Chondrocyte (in vitro differentiated cells): ENCODE measurements at regions not wholly inside any gene's neighbourhood (a gene's known extent, or its start where the extent isn't known, plus 50 kb on each side); places are given as distances from the start of the nearest gene placed in this dataset.

Source experiments
- DNase-seq: peaks from one replicate; pipeline ENCODE4 v3.0.0; 2021; ENCODE audit warnings: mixed read lengths, low spot score
- H3K27ac Mint-ChIP-seq: one replicate; pipeline ENCODE4 v1.8.0; 2021; ENCODE audit warnings: mild to moderate bottlenecking, moderate library complexity, mixed read lengths; ENCODE audit not compliant: unreplicated experiment
- H3K27me3 Mint-ChIP-seq: 2 replicates; pipeline ENCODE4 v1.8.0; 2021; ENCODE audit warnings: low read depth, mixed read lengths
- H3K36me3 Mint-ChIP-seq: 2 replicates; pipeline ENCODE4 v1.8.0; 2021; ENCODE audit warnings: low read depth, mixed read lengths
- H3K4me1 Mint-ChIP-seq: 2 replicates; pipeline ENCODE4 v1.8.0; 2021; ENCODE audit warnings: low read depth, mild to moderate bottlenecking, mixed read lengths
- H3K4me3 Mint-ChIP-seq: one replicate; pipeline ENCODE4 v1.8.0; 2021; ENCODE audit warnings: mild to moderate bottlenecking, moderate library complexity, mixed read lengths; ENCODE audit not compliant: unreplicated experiment
- H3K9me3 Mint-ChIP-seq: 2 replicates; pipeline ENCODE4 v1.8.0; 2021; ENCODE audit warnings: low read depth, mixed read lengths
- TF ChIP-seq, protein P1 (sequence below): fragments of 200-600 bp; sonication (generic); IDR thresholded peaks from 2 replicates; pipeline ENCODE4 v1.5.0; 2021; ENCODE audit warnings: antibody characterized with exemption, mild to moderate bottlenecking, moderate library complexity

DNA sequence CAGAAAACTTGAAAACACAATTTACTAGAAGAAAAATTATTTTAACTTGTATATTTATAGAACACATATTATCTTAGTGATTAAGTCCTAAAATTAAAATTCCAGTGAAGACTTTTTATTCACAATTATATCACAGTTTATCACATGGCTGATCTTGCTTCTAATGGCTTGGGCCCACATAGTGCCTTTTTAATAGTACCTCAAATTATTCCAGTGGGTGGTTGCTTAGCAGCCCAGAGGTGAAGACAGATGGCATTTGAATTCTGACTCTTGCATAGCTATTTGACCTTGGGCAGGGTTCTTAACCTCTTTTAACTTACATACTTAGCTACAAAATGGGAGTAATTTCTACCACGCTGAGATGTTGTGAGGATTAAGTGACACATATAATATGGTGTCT lies 214.7 kb upstream of the SGO1 start:
- Mint-ChIP-seq H3K4me1 (no peaks in the 10 kb centered on the region), H3K27me3 (peaks cover 6% of the 10 kb centered on the region), H3K36me3 (no peaks in the 10 kb centered on the region), H3K4me3 (no peak overlapping the region), H3K9me3 (no peaks in the 10 kb centered on the region), H3K27ac (no peak overlapping the region)
- no peak for DNase-seq
- TF ChIP-seq, protein P1, sequence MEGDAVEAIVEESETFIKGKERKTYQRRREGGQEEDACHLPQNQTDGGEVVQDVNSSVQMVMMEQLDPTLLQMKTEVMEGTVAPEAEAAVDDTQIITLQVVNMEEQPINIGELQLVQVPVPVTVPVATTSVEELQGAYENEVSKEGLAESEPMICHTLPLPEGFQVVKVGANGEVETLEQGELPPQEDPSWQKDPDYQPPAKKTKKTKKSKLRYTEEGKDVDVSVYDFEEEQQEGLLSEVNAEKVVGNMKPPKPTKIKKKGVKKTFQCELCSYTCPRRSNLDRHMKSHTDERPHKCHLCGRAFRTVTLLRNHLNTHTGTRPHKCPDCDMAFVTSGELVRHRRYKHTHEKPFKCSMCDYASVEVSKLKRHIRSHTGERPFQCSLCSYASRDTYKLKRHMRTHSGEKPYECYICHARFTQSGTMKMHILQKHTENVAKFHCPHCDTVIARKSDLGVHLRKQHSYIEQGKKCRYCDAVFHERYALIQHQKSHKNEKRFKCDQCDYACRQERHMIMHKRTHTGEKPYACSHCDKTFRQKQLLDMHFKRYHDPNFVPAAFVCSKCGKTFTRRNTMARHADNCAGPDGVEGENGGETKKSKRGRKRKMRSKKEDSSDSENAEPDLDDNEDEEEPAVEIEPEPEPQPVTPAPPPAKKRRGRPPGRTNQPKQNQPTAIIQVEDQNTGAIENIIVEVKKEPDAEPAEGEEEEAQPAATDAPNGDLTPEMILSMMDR: no peak

DNA sequence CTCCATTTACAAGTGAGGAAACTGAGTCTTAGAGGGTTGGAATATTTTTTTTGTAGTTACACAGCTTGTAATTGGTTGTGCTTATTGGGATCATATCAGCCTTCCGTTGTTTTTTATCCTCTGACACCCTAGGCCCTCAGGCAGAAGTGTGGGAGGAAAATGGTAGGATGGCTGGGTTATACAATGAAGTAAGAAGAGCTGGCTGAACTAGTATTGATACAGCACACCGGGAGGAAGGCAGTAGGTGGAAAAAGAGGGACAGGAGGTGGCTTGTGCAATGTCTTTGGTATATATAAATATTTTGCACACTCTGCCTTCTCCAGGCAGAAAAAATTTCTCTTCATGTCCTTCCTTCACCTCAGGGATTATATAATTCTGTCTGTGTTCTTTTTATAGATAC lies 214.3 kb upstream of the SGO1 start:
- H3K27ac Mint-ChIP-seq: no peak overlapping the region

DNA sequence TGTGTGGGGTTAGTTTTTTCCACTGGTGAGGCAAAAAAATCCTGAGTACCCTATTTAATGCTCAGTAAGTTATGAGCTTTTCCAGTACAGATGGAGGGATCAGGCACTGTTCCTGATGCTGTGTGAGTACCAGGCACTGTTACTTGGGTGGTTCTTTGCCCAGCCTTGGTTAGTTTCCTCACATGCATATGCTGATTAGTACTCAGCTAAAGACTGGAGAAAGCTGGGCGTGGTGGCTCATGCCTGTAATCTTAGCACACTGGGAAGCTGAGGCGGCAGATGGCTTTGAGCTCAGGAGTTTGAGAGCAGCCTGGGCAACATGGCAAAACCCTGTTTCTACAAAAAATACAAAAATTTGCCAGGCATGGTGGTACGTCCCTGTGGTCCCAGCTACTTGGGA lies 210.3 kb upstream of the SGO1 start:
- TF ChIP-seq, protein P1: no peak
- Mint-ChIP-seq H3K27ac (no peak overlapping the region), H3K9me3 (no peaks in the 10 kb centered on the region), H3K4me1 (no peaks in the 10 kb centered on the region), H3K4me3 (no peak overlapping the region), H3K27me3 (peaks cover 8% of the 10 kb centered on the region), H3K36me3 (no peaks in the 10 kb centered on the region)
- no peak for DNase-seq

More for the DNA sequence above, 214.3 kb upstream of the SGO1 start:
- TF ChIP-seq, protein P1: no peak
- Mint-ChIP-seq H3K9me3 (no peaks in the 10 kb centered on the region), H3K4me1 (no peaks in the 10 kb centered on the region), H3K27me3 (peaks cover 6% of the 10 kb centered on the region), H3K36me3 (no peaks in the 10 kb centered on the region), H3K4me3 (no peak overlapping the region)
- no peak for DNase-seq

DNA sequence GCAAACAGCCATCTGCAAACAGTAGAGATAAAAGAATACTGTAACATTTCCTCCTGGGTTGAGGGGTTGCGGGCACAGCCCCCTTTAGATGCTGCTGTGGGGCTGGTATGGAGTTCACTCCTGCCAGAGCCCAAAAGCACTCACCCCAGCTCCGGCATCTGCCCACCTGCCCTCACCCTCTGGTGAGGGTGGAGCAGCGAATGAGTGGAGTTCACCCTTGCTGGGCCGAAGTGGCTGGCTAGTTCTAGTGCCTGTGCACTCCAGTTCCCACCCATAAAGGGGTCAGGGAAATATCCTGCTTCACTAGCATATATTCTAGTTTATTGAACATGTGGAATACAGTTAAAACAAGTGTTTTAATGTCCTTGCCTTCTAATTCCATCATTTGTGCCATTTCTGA lies 209.7 kb upstream of the SGO1 start:
- Mint-ChIP-seq H3K36me3 (no peaks in the 10 kb centered on the region), H3K4me1 (no peaks in the 10 kb centered on the region), H3K27ac (no peak overlapping the region), H3K9me3 (no peaks in the 10 kb centered on the region), H3K4me3 (no peak overlapping the region), H3K27me3 (peaks cover 10% of the 10 kb centered on the region)
- DNase-seq: no peak
- TF ChIP-seq, protein P1: no peak

DNA sequence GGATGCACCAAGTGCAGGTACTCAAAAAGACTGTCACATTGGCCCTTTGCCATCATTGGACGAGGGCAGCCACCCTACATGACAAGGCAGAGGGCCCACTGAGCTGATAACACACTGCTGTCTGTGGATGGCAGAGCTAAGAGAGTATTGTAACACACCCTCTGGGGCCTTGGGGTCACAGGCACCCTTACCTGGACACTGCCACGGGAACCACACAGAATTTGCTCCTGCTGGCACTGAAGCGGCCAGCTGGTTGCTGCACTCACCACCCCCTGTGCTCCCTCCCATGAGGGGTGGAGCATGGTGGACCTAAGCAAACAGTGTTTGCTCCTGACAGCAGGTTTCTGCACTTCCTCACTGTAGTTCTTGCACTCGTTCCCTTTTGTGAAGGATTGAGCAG lies 208.2 kb upstream of the SGO1 start:
- TF ChIP-seq, protein P1: no peak
- H3K9me3 Mint-ChIP-seq: no peaks in the 10 kb centered on the region

More for the DNA sequence above, 208.2 kb upstream of the SGO1 start:
- Mint-ChIP-seq H3K27ac (no peak overlapping the region), H3K27me3 (peaks cover 8% of the 10 kb centered on the region), H3K4me3 (no peak overlapping the region), H3K4me1 (no peaks in the 10 kb centered on the region), H3K36me3 (no peaks in the 10 kb centered on the region)
- no peak for DNase-seq
